ENCODE measurements at regions not wholly inside any gene's neighbourhood (a gene's known extent, or its start where the extent isn't known, plus 50 kb on each side); places are given as distances from the start of the nearest gene placed in this dataset.

- peak; percentile 3; the same call in 1 of the 2 replicates for TF ChIP-seq ZNF462 (CRISPR knock-in tag; IDR thresholded peaks at IDR 0.05)
- TF ChIP-seq REST (IDR thresholded peaks at IDR 0.05; ENCODE audit: unreplicated experiment) = no peak
- no peak for TF ChIP-seq POLR2AphosphoS5 (IDR thresholded peaks at IDR 0.05; ENCODE audit: low read depth)
- TF ChIP-seq JUNB (IDR thresholded peaks at IDR 0.05; ENCODE audit: unreplicated experiment) = no peak
Observed at GRCh38 chr5:34522599-34523386, 133.3 kb upstream of the RAI14 start (continued).

GRCh38 chr5:34523387-34523726 is 132.8 kb upstream of the RAI14 start:
- no peaks in the 10 kb centered on the region; the same call in 2 of the 3 replicates for H3K36me3 Mint-ChIP-seq (ENCODE audit: low read depth)
- Histone ChIP-seq H3K27ac (ENCODE audit: low read depth) (no peak overlapping the region), H3K9me2 (ENCODE audit: insufficient read depth) (no peaks in the 10 kb centered on the region), H3K4me3 (no peak overlapping the region), H4K20me1 (replicated peaks; ENCODE audit: insufficient read depth) (no peaks in the 10 kb centered on the region), H3K4me1 (ENCODE audit: insufficient read depth) (peaks cover 9% of the 10 kb centered on the region), H2AFZ (no peak overlapping the region), H3K27me3 (ENCODE audit: insufficient read depth) (no peaks in the 10 kb centered on the region), H3K4me2 (no peak overlapping the region), H3K79me2 (replicated peaks; ENCODE audit: insufficient read depth) (no peaks in the 10 kb centered on the region), H3K36me3 (ENCODE audit: insufficient read depth) (no peaks in the 10 kb centered on the region), H3F3A (replicated peaks; ENCODE audit: low read depth) (peaks cover 6% of the 10 kb centered on the region; the same call in 1 of the 2 replicates)
- DNase-seq (ENCODE audit: low spot score) (no peak), ATAC-seq (no peak)
- H3K27me3 Mint-ChIP-seq (ENCODE audit: insufficient read depth, low read depth, poor library complexity) = peaks cover 4% of the 10 kb centered on the region
- H3K9me3 Mint-ChIP-seq = no peaks in the 10 kb centered on the region
- peaks cover 24% of the 10 kb centered on the region for H3K4me1 Mint-ChIP-seq
- H3K4me3 Mint-ChIP-seq = no peak overlapping the region
- H3K27ac Mint-ChIP-seq = no peak overlapping the region
- TF ChIP-seq REST (IDR thresholded peaks at IDR 0.05; ENCODE audit: unreplicated experiment) = no peak
- TF ChIP-seq JUNB (IDR thresholded peaks at IDR 0.05; ENCODE audit: unreplicated experiment) = no peak
- no peak for TF ChIP-seq ZNF114 (CRISPR knock-in tag; IDR thresholded peaks at IDR 0.05)
- no peak for TF ChIP-seq CTCF (conservative IDR thresholded peaks at IDR 0.05; ENCODE audit: low read depth in 2 of 2)
- no peak for TF ChIP-seq CREB1 (CRISPR knock-in tag; IDR thresholded peaks at IDR 0.05; ENCODE audit: low read depth)
- TF ChIP-seq POLR2AphosphoS5 (IDR thresholded peaks at IDR 0.05; ENCODE audit: low read depth) = no peak

All from GM23338 (cell line).